Parathyroid adenoma (tissue), 2 donors: ENCODE measurements at regions not wholly inside any gene's neighbourhood (a gene's known extent, or its start where the extent isn't known, plus 50 kb on each side); places are given as distances from the start of the nearest gene placed in this dataset.

Experiments used
- H2AFZ ChIP-seq: fragments of 300-600 bp; sonication (generic); one replicate; pipeline ENCODE4 v1.7.0; 2017; ENCODE audit warnings: antibody characterized with exemption, mild to moderate bottlenecking
- H3K27ac ChIP-seq: fragments of 300-600 bp; sonication (generic); one replicate; pipeline ENCODE4 v1.7.0; 2017
- H3K27me3 ChIP-seq: fragments of 300-600 bp; sonication (generic); one replicate; pipeline ENCODE4 v1.7.0; 2017; ENCODE audit warnings: low read length; ENCODE audit not compliant: control insufficient read depth, insufficient read depth
- H3K36me3 ChIP-seq: fragments of 300-600 bp; sonication (generic); one replicate; pipeline ENCODE4 v1.7.0; 2017; ENCODE audit warnings: low read length; ENCODE audit not compliant: control insufficient read depth, insufficient read depth
- H3K4me1 ChIP-seq: fragments of 300-600 bp; sonication (generic); one replicate; pipeline ENCODE4 v1.7.0; 2017; ENCODE audit warnings: control low read depth
- H3K4me2 ChIP-seq: fragments of 300-600 bp; sonication (generic); one replicate; pipeline ENCODE4 v1.7.0; 2017; ENCODE audit warnings: low read length
- H3K4me3 ChIP-seq: fragments of 300-600 bp; sonication (generic); one replicate; pipeline ENCODE4 v1.7.0; 2017; ENCODE audit warnings: low read depth, low read length
- H3K79me2 ChIP-seq: fragments of 300-600 bp; sonication (generic); one replicate; pipeline ENCODE4 v1.7.0; 2017; ENCODE audit warnings: control low read depth
- H3K9ac ChIP-seq: fragments of 300-600 bp; sonication (generic); one replicate; pipeline ENCODE4 v1.7.0; 2017; ENCODE audit warnings: mild to moderate bottlenecking
- H3K9me3 ChIP-seq: fragments of 300-600 bp; sonication (generic); one replicate; pipeline ENCODE4 v1.7.0; 2017; ENCODE audit warnings: low read length; ENCODE audit not compliant: control insufficient read depth
- CTCF ChIP-seq: fragments of 300-600 bp; sonication (generic); IDR thresholded peaks from one replicate; pipeline ENCODE4 v1.7.0; 2017; ENCODE audit warnings: antibody characterized with exemption, mild to moderate bottlenecking
- donor health status: primary hyperparathyroidism.

GRCh38 chr14:43471595-43471994 is 1035.5 kb downstream of the FSCB start:
- Histone ChIP-seq H3K36me3 (no peaks in the 10 kb centered on the region), H3K4me1 (no peaks in the 10 kb centered on the region), H3K4me2 (no peak overlapping the region), H3K9me3 (no peaks in the 10 kb centered on the region), H3K79me2 (no peaks in the 10 kb centered on the region), H3K9ac (no peak overlapping the region), H3K27me3 (no peaks in the 10 kb centered on the region), H3K4me3 (no peak overlapping the region), H2AFZ (no peak overlapping the region), H3K27ac (no peak overlapping the region)
- no peak for TF ChIP-seq CTCF

GRCh38 chr14:43464968-43465367 is 1042.1 kb downstream of the FSCB start:
- Histone ChIP-seq H3K4me2 (no peak overlapping the region), H2AFZ (no peak overlapping the region), H3K4me3 (no peak overlapping the region), H3K9me3 (no peaks in the 10 kb centered on the region), H3K36me3 (no peaks in the 10 kb centered on the region), H3K27me3 (no peaks in the 10 kb centered on the region), H3K79me2 (no peaks in the 10 kb centered on the region), H3K4me1 (no peaks in the 10 kb centered on the region), H3K27ac (no peak overlapping the region), H3K9ac (no peak overlapping the region)
- no peak for TF ChIP-seq CTCF

- no peaks in the 10 kb centered on the region for H3K79me2 ChIP-seq
- H3K27me3 ChIP-seq, result no peaks in the 10 kb centered on the region
- no peak overlapping the region for H3K27ac ChIP-seq
- H3K4me1 ChIP-seq, result no peaks in the 10 kb centered on the region
- TF ChIP-seq CTCF, result no peak
- H2AFZ ChIP-seq, result no peak overlapping the region
- no peak overlapping the region for H3K4me2 ChIP-seq
- no peak overlapping the region for H3K4me3 ChIP-seq
- H3K9ac ChIP-seq, result no peak overlapping the region
- H3K9me3 ChIP-seq, result no peaks in the 10 kb centered on the region
- no peaks in the 10 kb centered on the region for H3K36me3 ChIP-seq
Measured at GRCh38 chr14:43449291-43449690, 1057.8 kb downstream of the FSCB start.

- no peak overlapping the region for H3K27ac ChIP-seq
- no peak overlapping the region for H3K9ac ChIP-seq
- no peak overlapping the region for H3K4me3 ChIP-seq
- H3K9me3 ChIP-seq, result no peaks in the 10 kb centered on the region
- no peaks in the 10 kb centered on the region for H3K27me3 ChIP-seq
- H3K4me2 ChIP-seq, result no peak overlapping the region
- no peaks in the 10 kb centered on the region for H3K4me1 ChIP-seq
- TF ChIP-seq CTCF, result no peak
- no peak overlapping the region for H2AFZ ChIP-seq
- no peaks in the 10 kb centered on the region for H3K36me3 ChIP-seq
- no peaks in the 10 kb centered on the region for H3K79me2 ChIP-seq
Measured at GRCh38 chr14:43438056-43438455, 1069.0 kb downstream of the FSCB start.

- Histone ChIP-seq H3K9ac (no peak overlapping the region), H3K27ac (no peak overlapping the region), H3K36me3 (no peaks in the 10 kb centered on the region), H3K79me2 (no peaks in the 10 kb centered on the region), H2AFZ (no peak overlapping the region), H3K27me3 (no peaks in the 10 kb centered on the region), H3K4me2 (no peak overlapping the region), H3K4me1 (no peaks in the 10 kb centered on the region), H3K4me3 (no peak overlapping the region), H3K9me3 (no peaks in the 10 kb centered on the region)
- no peak for TF ChIP-seq CTCF
Measured at GRCh38 chr14:43418324-43418723, 1088.8 kb downstream of the FSCB start.
